Fibroblast of skin of left biceps (primary cell): ENCODE measurements at regions not wholly inside any gene's neighbourhood (a gene's known extent, or its start where the extent isn't known, plus 50 kb on each side); places are given as distances from the start of the nearest gene placed in this dataset.
A peak's percentile ranks its signal among the peaks of the same experiment; 100 is the strongest.
"Not testable (repeated sequence)": the region's sequence is repeated elsewhere in the genome, so short reads cannot be mapped to it uniquely, and the experiment has no call there.

Experiments used
- DNase-seq, 2 experiments: peaks; one replicate each; pipeline ENCODE4 v3.0.0-alpha.2; 2013; ENCODE audit warnings: low read depth in 2 of 2

GRCh38 chrX:101823236-101823635 lies 108.6 kb downstream of the ZMAT1 start:
- DNase-seq = no peak

GRCh38 chrX:101817739-101818138 lies 114.1 kb downstream of the ZMAT1 start:
- not testable (repeated sequence) for DNase-seq

GRCh38 chrX:101813200-101813599 lies 118.6 kb downstream of the ZMAT1 start:
- DNase-seq = no peak

- peak in 1 of 2 experiments; percentile 4 for DNase-seq
Measured at GRCh38 chrX:101803451-101803850, 128.4 kb downstream of the ZMAT1 start.

- peak; percentile 61 to 62 for DNase-seq
Measured at GRCh38 chrX:101799387-101799786, 132.4 kb downstream of the ZMAT1 start.

GRCh38 chrX:101787934-101788333 lies 128.3 kb upstream of the ARMCX2 start:
- DNase-seq = no peak

DNA sequence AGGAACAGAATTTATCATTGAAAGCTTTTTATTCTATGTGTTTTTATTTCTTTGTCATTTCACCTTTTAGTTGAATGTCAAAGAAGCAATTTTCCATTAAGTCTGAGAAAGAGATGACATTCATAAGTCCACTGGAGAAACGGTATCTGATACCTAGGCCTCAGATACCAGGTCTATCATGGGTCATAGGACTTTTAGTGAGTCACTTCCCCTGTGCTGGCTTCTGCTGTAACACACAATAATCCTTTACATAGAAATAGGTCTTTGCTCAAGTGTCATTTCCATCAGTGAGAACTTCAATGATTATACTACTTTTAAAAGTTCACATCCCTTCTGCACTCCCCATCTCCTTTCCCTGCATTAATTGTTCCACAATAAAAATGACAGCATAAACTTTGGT lies 125.5 kb upstream of the ARMCX2 start:
- no peak for DNase-seq

GRCh38 chrX:101780421-101780820 lies 120.8 kb upstream of the ARMCX2 start:
- not testable (repeated sequence) for DNase-seq

DNA sequence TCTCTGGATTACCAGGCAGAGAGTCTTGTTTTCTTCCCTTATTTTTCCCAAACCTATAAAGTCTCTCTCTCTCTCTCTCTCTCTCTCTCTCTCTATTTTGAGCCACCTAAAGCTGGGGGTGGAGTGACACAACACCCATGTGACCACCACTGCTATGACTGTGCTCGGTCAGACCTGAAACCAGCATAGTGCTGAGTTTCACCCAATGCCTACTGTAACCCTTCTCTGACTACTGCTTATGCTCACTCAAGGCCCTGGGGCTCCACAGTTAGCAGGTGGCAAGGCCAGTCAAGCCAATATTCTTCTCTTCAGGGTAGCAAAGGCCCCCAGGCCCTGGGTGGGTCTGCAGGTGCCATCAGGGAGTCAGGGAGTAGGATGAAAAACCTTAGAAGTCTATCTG lies 114.7 kb upstream of the ARMCX2 start:
- DNase-seq = no peak

GRCh38 chrX:101764538-101764937 lies 104.9 kb upstream of the ARMCX2 start:
- DNase-seq = no peak

DNA sequence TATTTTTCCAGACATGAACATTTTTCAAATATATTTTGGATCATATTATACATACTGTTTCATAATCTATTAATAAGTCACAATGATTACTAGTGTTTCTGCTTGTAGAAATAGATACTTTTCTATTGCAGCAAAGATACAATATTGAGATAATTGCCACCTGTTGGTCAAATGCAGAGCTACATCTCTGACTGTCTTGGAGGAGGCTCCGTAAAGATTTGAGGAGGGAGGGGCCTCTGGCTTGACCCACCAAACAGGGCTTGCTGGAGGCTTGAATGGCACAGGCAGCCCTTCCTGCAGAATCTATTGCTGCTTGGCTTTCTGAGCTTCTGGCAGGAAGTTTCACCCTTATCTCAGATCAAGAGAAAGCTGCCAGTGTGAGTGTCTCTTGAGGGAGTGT lies 99.3 kb upstream of the ARMCX2 start:
- peak; percentile 12 to 13 for DNase-seq

- no peak for DNase-seq
Measured at GRCh38 chrX:101750744-101751143, 91.1 kb upstream of the ARMCX2 start.

DNA sequence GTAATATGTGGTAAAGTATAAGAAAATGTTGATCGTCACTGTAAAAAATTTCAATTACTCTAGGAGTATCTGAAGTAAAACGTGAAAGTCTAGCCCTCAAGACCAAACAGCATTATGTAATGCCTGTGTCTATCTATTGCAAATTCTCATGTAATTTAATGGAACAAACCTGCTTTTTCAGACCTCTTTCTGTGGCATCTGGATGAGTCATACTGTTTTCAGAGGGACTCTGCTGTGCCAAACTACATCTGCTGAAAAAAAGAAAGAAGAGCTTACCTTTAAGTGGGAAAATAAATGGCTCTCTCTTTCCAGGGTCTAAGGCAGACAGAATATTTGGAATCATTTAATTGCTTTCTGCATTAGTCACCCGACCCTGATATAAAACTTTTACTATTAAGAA lies 89.8 kb upstream of the ARMCX2 start:
- no peak for DNase-seq

- DNase-seq = no peak
Measured at GRCh38 chrX:101745046-101745445, 85.4 kb upstream of the ARMCX2 start.

DNA sequence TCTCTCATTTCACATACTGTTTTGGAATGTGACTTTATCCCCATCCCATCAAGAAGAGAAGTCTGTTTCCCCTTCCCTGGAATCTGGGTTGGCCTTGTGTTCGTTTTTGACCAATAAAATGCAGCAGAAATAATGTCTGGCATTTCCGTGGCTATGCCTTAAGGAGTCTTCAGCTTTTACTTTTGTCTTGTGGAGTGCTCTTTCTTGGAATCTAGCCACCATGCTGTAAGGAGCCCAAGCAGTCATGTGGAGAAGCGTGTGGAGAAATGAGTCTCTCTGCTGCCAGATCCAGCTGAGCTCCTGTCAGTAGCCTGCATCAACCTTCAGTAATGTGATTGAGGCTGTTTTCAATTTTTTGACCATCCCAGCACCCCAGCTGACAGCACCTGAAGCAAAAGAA lies 84.4 kb upstream of the ARMCX2 start:
- DNase-seq = no peak

- no peak for DNase-seq
Measured at GRCh38 chrX:101740642-101741041, 81.0 kb upstream of the ARMCX2 start.

GRCh38 chrX:101738867-101739266 lies 79.2 kb upstream of the ARMCX2 start:
- not testable (repeated sequence) for DNase-seq

GRCh38 chrX:101738411-101738810 lies 78.8 kb upstream of the ARMCX2 start:
- not testable (repeated sequence) for DNase-seq

DNA sequence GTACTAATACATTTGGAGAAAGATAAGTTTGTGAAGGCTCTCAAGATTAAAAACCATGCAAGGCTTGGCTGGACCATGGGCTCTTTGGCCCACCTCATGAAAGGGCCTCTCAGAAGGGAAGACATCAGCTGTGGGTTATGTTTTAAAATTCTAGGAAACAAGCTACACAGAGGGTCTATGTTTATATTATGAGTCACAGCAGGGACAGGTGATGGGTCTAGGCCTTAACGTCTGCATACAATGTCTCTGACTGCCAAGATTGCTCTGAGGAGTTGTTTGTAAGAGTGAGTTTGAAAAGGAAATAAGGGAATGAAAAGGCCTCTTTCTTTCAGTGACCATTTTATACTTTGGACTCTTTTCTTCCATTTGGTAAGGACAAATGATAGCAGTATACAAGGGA lies 77.0 kb upstream of the ARMCX2 start:
- DNase-seq = no peak

GRCh38 chrX:101732870-101733269 lies 73.2 kb upstream of the ARMCX2 start:
- DNase-seq = no peak

- no peak for DNase-seq
Measured at GRCh38 chrX:101729986-101730385, 70.3 kb upstream of the ARMCX2 start.
